Lower leg skin (tissue), 4 donors: ENCODE measurements at regions not wholly inside any gene's neighbourhood (a gene's known extent, or its start where the extent isn't known, plus 50 kb on each side); places are given as distances from the start of the nearest gene placed in this dataset.
"Not testable (repeated sequence)": the region's sequence is repeated elsewhere in the genome, so short reads cannot be mapped to it uniquely, and the experiment has no call there.

Source experiments
- DNase-seq, 2 donors: peaks; one replicate each; pipeline ENCODE4 v3.0.0-alpha.2; 2019; ENCODE audit warnings: low spot score in 2 of 2
- H3K4me3 ChIP-seq: fragments of 200-600 bp; sonication (generic); 2 replicates; pipeline ENCODE4 v1.5.1; 2017; ENCODE audit warnings: mild to moderate bottlenecking, low read depth; ENCODE audit not compliant: poor library complexity, severe bottlenecking
- CTCF ChIP-seq, 3 donors: fragments of 450-650 bp; IDR thresholded peaks; one replicate each; pipeline ENCODE4 v1.5.1; 2016; ENCODE audit warnings: antibody characterized with exemption in 3 of 3, mild to moderate bottlenecking in 3 of 3, moderate library complexity in 2 of 3
- POLR2A ChIP-seq, 2 donors: fragments of 450-650 bp; IDR thresholded peaks; one replicate each; pipeline ENCODE4 v1.6.1; 2016 to 2017; ENCODE audit warnings: antibody characterized with exemption in 2 of 2, mild to moderate bottlenecking in 1 of 2, moderate library complexity in 1 of 2
- WGBS, 2 donors: methylation state at CpG; one replicate each; pipeline ENCODE4 v1.1.5; 2018; 5-methylcytosine and 5-hydroxymethylcytosine counted together
- intact Hi-C: fragments of 100-400 bp; cut with DNase I; formaldehyde crosslinking; loops from one replicate; pipeline ENCODE4 v1.15.0; 2023; ENCODE audit warnings: low total_unique reads

GRCh38 chrX:1072637-1073377 is 139.6 kb downstream of the CRLF2 start:
- DNase-seq = no peak
- WGBS, 2 donors = 88 to 89% methylated on average over 24 of the region's 24 CpGs
- TF ChIP-seq CTCF (IDR thresholded peaks at IDR 0.05) = no peak
- TF ChIP-seq POLR2A (IDR thresholded peaks at IDR 0.05) = no peak
- intact Hi-C loops = no loop called here
- H3K4me3 ChIP-seq = no peak overlapping the region

- no peak for TF ChIP-seq CTCF (IDR thresholded peaks at IDR 0.05)
- TF ChIP-seq POLR2A (IDR thresholded peaks at IDR 0.05) = no peak
- H3K4me3 ChIP-seq = no peak overlapping the region
- whole genome bisulfite sequencing, 2 donors = 88% methylated on average over 9 of the region's 9 CpGs
- peak in 1 of 2 donors; percentile 76 for DNase-seq
- intact Hi-C loops = no loop called here
Observed at GRCh38 chrX:1071351-1071750, 141.1 kb downstream of the CRLF2 start.

GRCh38 chrX:1062351-1062750 is 150.1 kb downstream of the CRLF2 start:
- 76 to 80% methylated on average over 8 of the region's 8 CpGs for WGBS, 2 donors
- TF ChIP-seq CTCF (IDR thresholded peaks at IDR 0.05) (no peak), POLR2A (IDR thresholded peaks at IDR 0.05) (no peak)
- DNase-seq = peak in 1 of 2 donors; percentile 32
- intact Hi-C loops = no loop called here
- H3K4me3 ChIP-seq = no peak overlapping the region

- intact Hi-C loops = no loop called here
- peak in 1 of 2 donors; percentile 61 for DNase-seq
- 87 to 89% methylated on average over 7 of the region's 7 CpGs for WGBS, 2 donors
- no peak overlapping the region for H3K4me3 ChIP-seq
- TF ChIP-seq POLR2A (IDR thresholded peaks at IDR 0.05) (no peak), CTCF (IDR thresholded peaks at IDR 0.05) (no peak)
Observed at GRCh38 chrX:1060562-1060960, 151.9 kb downstream of the CRLF2 start.

- intact Hi-C loops = no loop called here
- DNase-seq = peak in 1 of 2 donors; percentile 78
- 86 to 87% methylated on average over 34 of the region's 34 CpGs for WGBS, 2 donors
- no peak overlapping the region for H3K4me3 ChIP-seq
- TF ChIP-seq POLR2A (IDR thresholded peaks at IDR 0.05) (no peak), CTCF (IDR thresholded peaks at IDR 0.05) (no peak)
Observed at GRCh38 chrX:1059576-1060561, 152.6 kb downstream of the CRLF2 start.

- intact Hi-C loops, DNase-seq, H3K4me3 ChIP-seq: not testable (repeated sequence)
- 71 to 90% methylated on average over 2 of the region's 2 CpGs for WGBS, 2 donors
Observed at GRCh38 chrX:1053600-1053999, 158.8 kb downstream of the CRLF2 start.
